ENCODE measurements at regions not wholly inside any gene's neighbourhood (a gene's known extent, or its start where the extent isn't known, plus 50 kb on each side); places are given as distances from the start of the nearest gene placed in this dataset.

DNA sequence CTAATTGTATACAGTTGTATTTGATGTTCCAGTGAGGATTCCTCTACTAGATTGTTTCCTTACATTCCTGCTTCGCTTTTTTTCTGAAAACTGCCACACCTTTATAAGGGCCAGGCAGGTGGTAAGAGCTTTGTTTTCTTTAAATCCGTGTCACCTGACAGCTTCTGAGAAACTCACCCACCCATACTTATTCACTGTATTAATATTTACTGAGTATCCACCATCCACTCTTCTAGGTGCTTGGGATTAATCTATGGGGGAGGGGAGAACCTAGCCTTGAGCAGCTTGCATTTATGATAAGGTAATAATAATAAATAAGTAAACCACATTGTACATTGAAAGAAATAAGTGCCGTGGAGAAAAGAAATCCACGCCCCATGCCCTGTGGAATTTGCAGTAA is 174.7 kb upstream of the AGAP1 start:
- TF ChIP-seq, protein P1, sequence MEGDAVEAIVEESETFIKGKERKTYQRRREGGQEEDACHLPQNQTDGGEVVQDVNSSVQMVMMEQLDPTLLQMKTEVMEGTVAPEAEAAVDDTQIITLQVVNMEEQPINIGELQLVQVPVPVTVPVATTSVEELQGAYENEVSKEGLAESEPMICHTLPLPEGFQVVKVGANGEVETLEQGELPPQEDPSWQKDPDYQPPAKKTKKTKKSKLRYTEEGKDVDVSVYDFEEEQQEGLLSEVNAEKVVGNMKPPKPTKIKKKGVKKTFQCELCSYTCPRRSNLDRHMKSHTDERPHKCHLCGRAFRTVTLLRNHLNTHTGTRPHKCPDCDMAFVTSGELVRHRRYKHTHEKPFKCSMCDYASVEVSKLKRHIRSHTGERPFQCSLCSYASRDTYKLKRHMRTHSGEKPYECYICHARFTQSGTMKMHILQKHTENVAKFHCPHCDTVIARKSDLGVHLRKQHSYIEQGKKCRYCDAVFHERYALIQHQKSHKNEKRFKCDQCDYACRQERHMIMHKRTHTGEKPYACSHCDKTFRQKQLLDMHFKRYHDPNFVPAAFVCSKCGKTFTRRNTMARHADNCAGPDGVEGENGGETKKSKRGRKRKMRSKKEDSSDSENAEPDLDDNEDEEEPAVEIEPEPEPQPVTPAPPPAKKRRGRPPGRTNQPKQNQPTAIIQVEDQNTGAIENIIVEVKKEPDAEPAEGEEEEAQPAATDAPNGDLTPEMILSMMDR (IDR thresholded peaks at IDR 0.05; ENCODE audit: extremely low read depth, missing control alignments) = no peak
- no peak for DNase-seq (ENCODE audit: low spot score)

DNA sequence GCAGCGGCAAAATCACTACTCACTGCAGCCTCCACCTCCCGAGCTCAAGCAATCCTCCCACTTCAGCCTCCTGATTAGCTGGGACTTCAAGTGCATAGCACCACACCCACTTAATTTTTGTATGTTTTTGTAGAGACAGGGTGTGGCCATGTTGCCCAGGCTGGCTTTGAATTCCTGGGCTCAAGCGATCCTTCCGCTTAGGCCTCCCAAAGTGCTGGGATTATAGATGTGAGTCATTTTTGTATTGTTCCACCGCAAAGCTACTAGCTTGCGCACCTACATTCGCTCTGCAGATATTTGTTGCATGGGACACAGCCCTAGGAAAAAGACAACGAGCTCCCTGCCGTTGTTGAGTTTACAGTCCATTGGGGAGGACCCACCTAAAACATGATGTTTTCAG is 173.5 kb upstream of the AGAP1 start:
- TF ChIP-seq, protein P1 (IDR thresholded peaks at IDR 0.05; ENCODE audit: extremely low read depth, missing control alignments) = no peak
- no peak for DNase-seq (ENCODE audit: low spot score)

- TF ChIP-seq, protein P1 (IDR thresholded peaks at IDR 0.05; ENCODE audit: extremely low read depth, missing control alignments) = no peak
- DNase-seq (ENCODE audit: low spot score) = no peak
Measured at GRCh38 chr2:235324324-235324723, 169.5 kb upstream of the AGAP1 start.

DNA sequence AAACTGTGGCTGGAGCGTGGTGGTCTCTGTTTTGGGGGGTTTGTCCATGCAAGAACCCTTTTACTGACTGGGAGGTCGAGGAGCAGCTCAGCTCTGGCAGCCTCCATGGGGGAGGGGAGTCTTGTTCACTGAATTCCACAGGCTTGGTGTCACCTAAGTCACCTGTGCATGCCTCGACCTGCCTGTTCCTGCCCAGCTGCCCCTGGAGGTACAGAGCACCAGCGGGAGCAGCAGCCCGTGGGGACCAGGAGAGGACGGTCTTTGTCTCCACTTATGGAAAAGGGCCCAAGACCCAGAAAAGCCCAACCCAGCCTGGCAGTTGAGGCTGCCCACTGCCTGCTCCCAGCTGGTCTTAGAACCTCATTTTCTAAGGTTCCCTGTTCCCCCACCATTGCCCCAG is 168.7 kb upstream of the AGAP1 start:
- no peak for DNase-seq (ENCODE audit: low spot score)
- TF ChIP-seq, protein P1 (IDR thresholded peaks at IDR 0.05; ENCODE audit: extremely low read depth, missing control alignments) = no peak

DNA sequence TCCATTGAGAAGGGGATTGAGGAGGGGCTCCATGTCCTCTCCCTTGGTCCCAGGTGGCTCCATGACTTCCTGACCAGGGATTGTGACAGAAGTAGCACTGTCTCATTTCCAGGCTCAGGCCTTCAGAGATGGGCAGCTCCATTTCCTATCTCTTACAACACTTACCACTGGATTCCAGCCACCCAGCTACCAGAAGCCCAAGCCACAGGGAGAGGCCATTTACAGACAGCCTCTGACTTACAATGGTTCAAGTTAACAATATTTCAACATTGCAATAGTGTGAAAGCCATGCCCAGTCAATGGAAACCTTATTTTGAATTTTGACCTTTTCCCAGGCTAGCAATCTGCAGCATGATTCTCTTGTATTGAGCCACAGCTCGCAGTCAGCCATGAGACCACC is 164.9 kb upstream of the AGAP1 start:
- TF ChIP-seq, protein P1 (IDR thresholded peaks at IDR 0.05; ENCODE audit: extremely low read depth, missing control alignments) = no peak
- no peak for DNase-seq (ENCODE audit: low spot score)

- TF ChIP-seq, protein P1 (IDR thresholded peaks at IDR 0.05; ENCODE audit: extremely low read depth, missing control alignments) = no peak
- no peak for DNase-seq (ENCODE audit: low spot score)
Measured at GRCh38 chr2:235330775-235331451, 162.9 kb upstream of the AGAP1 start.

DNA sequence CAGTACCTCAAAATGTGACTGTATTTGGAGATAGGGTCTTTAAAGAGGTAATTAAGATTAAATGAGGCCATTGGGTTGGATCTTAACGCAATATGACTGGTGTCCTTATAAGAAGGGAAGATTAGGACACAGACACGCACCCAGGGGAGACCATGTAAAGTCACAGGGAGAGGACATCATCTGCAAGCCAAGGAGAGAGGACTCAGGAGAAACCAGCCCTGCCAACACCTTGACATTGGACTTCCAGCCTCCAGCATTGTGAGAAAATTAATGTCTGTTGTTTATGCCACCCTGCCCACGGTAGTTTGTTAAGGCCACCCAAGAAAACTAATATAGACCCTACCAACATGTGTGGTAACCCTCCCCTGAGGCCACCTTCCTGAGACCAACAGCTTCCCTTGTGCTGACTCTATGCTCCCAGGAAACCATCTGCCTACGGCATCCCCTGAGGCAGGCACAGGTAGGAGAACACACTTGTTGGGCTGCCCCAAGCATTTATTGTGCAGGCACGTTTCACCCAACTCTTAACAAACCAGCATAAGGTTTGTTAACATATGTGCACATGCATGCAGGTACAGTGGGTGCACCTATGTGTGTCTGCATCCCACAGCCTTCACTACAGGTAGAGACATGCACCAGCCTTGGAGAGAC is 161.5 kb upstream of the AGAP1 start:
- TF ChIP-seq, protein P1 (IDR thresholded peaks at IDR 0.05; ENCODE audit: extremely low read depth, missing control alignments) = no peak

More for the DNA sequence above, 161.5 kb upstream of the AGAP1 start:
- no peak for DNase-seq (ENCODE audit: low spot score)
